Neural cell (in vitro differentiated cells): ENCODE measurements at regions not wholly inside any gene's neighbourhood (a gene's known extent, or its start where the extent isn't known, plus 50 kb on each side); places are given as distances from the start of the nearest gene placed in this dataset.

Source experiments
- H2AFZ ChIP-seq: fragments of 200-600, 300-800 bp; sonication (generic), shearing (Covaris generic); 2 replicates; pipeline ENCODE4 v1.6.0; 2014; ENCODE audit warnings: low read depth, mild to moderate bottlenecking, antibody characterized with exemption, low read length, moderate library complexity
- H3F3A ChIP-seq: fragments of 200-600 bp; shearing (Covaris generic); 2 replicates; pipeline ENCODE4 v1.6.1; 2016; ENCODE audit warnings: mild to moderate bottlenecking, moderate library complexity, mixed read lengths, antibody characterized with exemption, low read length; ENCODE audit not compliant: insufficient read depth, poor library complexity, severe bottlenecking
- H3K27ac ChIP-seq: fragments of 200-600, 300-800 bp; sonication (generic), shearing (Covaris generic); 2 replicates; pipeline ENCODE4 v1.5.1; 2014; ENCODE audit warnings: mild to moderate bottlenecking, low read length, moderate library complexity
- H3K27me3 ChIP-seq: fragments of 300-800, 200-600 bp; sonication (generic), shearing (Covaris generic); 2 replicates; pipeline ENCODE4 v1.6.0; 2014; ENCODE audit warnings: mild to moderate bottlenecking, low read depth, low read length, moderate library complexity; ENCODE audit not compliant: insufficient read depth
- H3K36me3 ChIP-seq: fragments of 300-800, 200-600 bp; sonication (generic), shearing (Covaris generic); 2 replicates; pipeline ENCODE4 v1.5.1; 2014; ENCODE audit warnings: mild to moderate bottlenecking, antibody characterized with exemption, low read length, moderate library complexity; ENCODE audit not compliant: insufficient read depth
- H3K4me2 ChIP-seq: fragments of 300-800, 200-600 bp; sonication (generic), shearing (Covaris generic); 2 replicates; pipeline ENCODE4 v1.6.0; 2014; ENCODE audit warnings: mild to moderate bottlenecking, low read length
- H3K4me3 ChIP-seq: fragments of 300-800, 200-600 bp; sonication (generic), shearing (Covaris generic); 2 replicates; pipeline ENCODE4 v1.5.1; 2014; ENCODE audit warnings: mild to moderate bottlenecking, low read length, moderate library complexity
- H3K79me2 ChIP-seq: fragments of 200-600 bp; shearing (Covaris generic); replicated peaks from 2 replicates; pipeline ENCODE4 v1.6.0; 2014; ENCODE audit warnings: mild to moderate bottlenecking, low read length, moderate library complexity; ENCODE audit not compliant: insufficient read depth
- H3K9ac ChIP-seq: fragments of 300-800, 200-600 bp; sonication (generic), shearing (Covaris generic); 2 replicates; pipeline ENCODE4 v1.6.1; 2016; ENCODE audit warnings: mild to moderate bottlenecking, low read length, mixed read lengths
- H3K9me2 ChIP-seq: fragments of 200-600 bp; shearing (Covaris generic); 2 replicates; pipeline ENCODE4 v1.6.1; 2016; ENCODE audit warnings: mild to moderate bottlenecking, low read length, mixed read lengths; ENCODE audit not compliant: insufficient read depth
- H3K9me3 ChIP-seq: fragments of 200-600, 300-800 bp; sonication (generic), shearing (Covaris generic); 2 replicates; pipeline ENCODE4 v1.6.1; 2016; ENCODE audit warnings: mild to moderate bottlenecking, mixed run types, low read length, moderate library complexity, mixed read lengths
- H4K20me1 ChIP-seq: fragments of 200-600 bp; shearing (Covaris generic); 2 replicates; pipeline ENCODE4 v1.6.1; 2016; ENCODE audit warnings: mild to moderate bottlenecking, mixed run types; ENCODE audit not compliant: insufficient read depth
- CTCF ChIP-seq: fragments of 450-650 bp; IDR thresholded peaks from 2 replicates; pipeline ENCODE4 v1.5.1; 2014; ENCODE audit warnings: antibody characterized with exemption, mild to moderate bottlenecking, moderate library complexity; ENCODE audit not compliant: poor library complexity, severe bottlenecking
- EP300 ChIP-seq: fragments of 450-650 bp; conservative IDR thresholded peaks from 2 replicates; pipeline ENCODE4 v1.6.1; 2014; ENCODE audit warnings: antibody characterized with exemption, mild to moderate bottlenecking, moderate library complexity; ENCODE audit not compliant: poor library complexity, severe bottlenecking
- EZH2 ChIP-seq: fragments of 200-600, 300-800 bp; shearing (Covaris generic), sonication (generic); IDR thresholded peaks from 2 replicates; pipeline ENCODE4 v1.6.1; 2014; ENCODE audit warnings: antibody characterized with exemption, low read length, borderline replicate concordance, mild to moderate bottlenecking; ENCODE audit not compliant: insufficient read depth, poor library complexity, severe bottlenecking
- MXI1 ChIP-seq: fragments of 450-650 bp; conservative IDR thresholded peaks from 2 replicates; pipeline ENCODE4 v1.6.1; 2014; ENCODE audit warnings: antibody characterized with exemption, mild to moderate bottlenecking; ENCODE audit not compliant: poor library complexity, severe bottlenecking
- POLR2AphosphoS5 ChIP-seq: IDR thresholded peaks from 2 replicates; pipeline ENCODE4 v1.6.1; 2012
- RAD21 ChIP-seq: fragments of 450-650 bp; conservative IDR thresholded peaks from 2 replicates; pipeline ENCODE4 v1.6.1; 2014; ENCODE audit warnings: antibody characterized with exemption, mild to moderate bottlenecking, moderate library complexity
- REST ChIP-seq: IDR thresholded peaks from 2 replicates; pipeline ENCODE4 v1.6.1; 2012; ENCODE audit warnings: borderline replicate concordance
- SMC3 ChIP-seq: fragments of 450-650 bp; conservative IDR thresholded peaks from 2 replicates; pipeline ENCODE4 v1.6.1; 2014; ENCODE audit warnings: antibody characterized with exemption, mild to moderate bottlenecking, moderate library complexity; ENCODE audit not compliant: poor library complexity
- TAF1 ChIP-seq: IDR thresholded peaks from 2 replicates; pipeline ENCODE4 v1.6.1; 2012; ENCODE audit warnings: low read depth

GRCh38 chr4:141290771-141291170 lies 70.1 kb downstream of the ZNF330 start:
- Histone ChIP-seq H3K27ac (no peak overlapping the region), H3F3A (no peaks in the 10 kb centered on the region), H3K9me3 (no peaks in the 10 kb centered on the region), H3K27me3 (no peaks in the 10 kb centered on the region), H3K79me2 (no peaks in the 10 kb centered on the region), H3K4me2 (no peak overlapping the region), H2AFZ (no peak overlapping the region), H3K9ac (no peak overlapping the region), H3K9me2 (no peaks in the 10 kb centered on the region), H3K36me3 (no peaks in the 10 kb centered on the region), H4K20me1 (no peaks in the 10 kb centered on the region), H3K4me3 (no peak overlapping the region)
- TF ChIP-seq TAF1 (no peak), CTCF (no peak), MXI1 (no peak), EZH2 (no peak), POLR2AphosphoS5 (no peak), REST (no peak), SMC3 (no peak), RAD21 (no peak), EP300 (no peak)

GRCh38 chr4:141294306-141294705 lies 73.6 kb downstream of the ZNF330 start:
- Histone ChIP-seq H3K9ac (no peak overlapping the region), H3K4me3 (no peak overlapping the region), H3K9me2 (no peaks in the 10 kb centered on the region), H4K20me1 (no peaks in the 10 kb centered on the region), H3K27me3 (no peaks in the 10 kb centered on the region), H3K36me3 (no peaks in the 10 kb centered on the region), H3F3A (no peaks in the 10 kb centered on the region), H3K79me2 (no peaks in the 10 kb centered on the region), H3K4me2 (no peak overlapping the region), H3K27ac (no peak overlapping the region), H3K9me3 (no peaks in the 10 kb centered on the region), H2AFZ (no peak overlapping the region)
- TF ChIP-seq SMC3 (no peak), POLR2AphosphoS5 (no peak), EZH2 (no peak), EP300 (no peak), CTCF (no peak), RAD21 (no peak)
